Left lung (tissue), 4 donors: ENCODE measurements at regions not wholly inside any gene's neighbourhood (a gene's known extent, or its start where the extent isn't known, plus 50 kb on each side); places are given as distances from the start of the nearest gene placed in this dataset.
A peak's percentile ranks its signal among the peaks of the same experiment; 100 is the strongest.

Experiments used
- ATAC-seq: fragments of 200-7000 bp; cut with Tn5 transposase; one replicate; pipeline ENCODE4 v1.9.1; 2020; ENCODE audit warnings: moderate library complexity
- DNase-seq, 4 donors: peaks; one replicate each; pipeline ENCODE4 v3.0.0-alpha.2; 2013 to 2020
- H3K27ac ChIP-seq, 2 donors: fragments of 200-600 bp; sonication (generic) in 1 of 2; one replicate each; pipeline versions ENCODE4 v1.5.0 to v1.8.0; 2020 to 2021
- H3K27me3 ChIP-seq, 2 donors: fragments of 200-600 bp; sonication (generic) in 1 of 2; one replicate each; pipeline versions ENCODE4 v1.5.0 to v1.8.0; 2020 to 2021
- H3K36me3 ChIP-seq, 2 donors: fragments of 200-600 bp; sonication (generic) in 1 of 2; one replicate each; pipeline versions ENCODE4 v1.5.0 to v1.8.0; 2020 to 2021
- H3K4me1 ChIP-seq, 2 donors: fragments of 200-600 bp; one replicate each; pipeline ENCODE4 v1.8.0; 2021
- H3K4me3 ChIP-seq, 2 donors: fragments of 200-600 bp; sonication (generic) in 1 of 2; one replicate each; pipeline versions ENCODE4 v1.5.0 to v1.8.0; 2020 to 2021; ENCODE audit warnings: mild to moderate bottlenecking in 1 of 2
- H3K9me3 ChIP-seq, 2 donors: fragments of 200-600 bp; sonication (generic) in 1 of 2; one replicate each; pipeline versions ENCODE4 v1.5.0 to v1.8.0; 2020 to 2021
- CTCF ChIP-seq, 2 donors: fragments of 200-600 bp; sonication (generic) in 1 of 2; IDR thresholded peaks; one replicate each; pipeline versions ENCODE4 v1.5.0 to v1.8.0; 2021; ENCODE audit warnings: antibody characterized with exemption in 2 of 2
- intact Hi-C, 2 donors: fragments of 100-400 bp; cut with DNase I; formaldehyde crosslinking; loops; one replicate each; pipeline versions ENCODE4 v1.11.2 to v1.14.2; 2022
- donor health status: DM: no; HTN: yes; CAD: no.
- donor health status: DM: no; HTN: no; CAD: no.

GRCh38 chr13:31922724-31923123 is 108.8 kb upstream of the FRY start:
- Histone ChIP-seq H3K4me1 (peaks cover 4 to 16% of the 10 kb centered on the region in 2 donors), H3K9me3 (no peaks in the 10 kb centered on the region), H3K27me3 (no peaks in the 10 kb centered on the region), H3K27ac (no peak overlapping the region), H3K4me3 (no peak overlapping the region), H3K36me3 (no peaks in the 10 kb centered on the region)
- ATAC-seq (no peak), DNase-seq (no peak)
- intact Hi-C loops: no loop called here
- no peak for TF ChIP-seq CTCF (IDR thresholded peaks at IDR 0.05)

- intact Hi-C loops: no loop called here
Observed at GRCh38 chr13:31923134-31923763, 108.3 kb upstream of the FRY start.

GRCh38 chr13:31925079-31925478 is 106.5 kb upstream of the FRY start:
- TF ChIP-seq CTCF (IDR thresholded peaks at IDR 0.05): no peak
- ATAC-seq (no peak), DNase-seq (no peak)
- peaks cover 8 to 37% of the 10 kb centered on the region in 2 donors for H3K4me1 ChIP-seq
- no peak overlapping the region for H3K4me3 ChIP-seq
- no peaks in the 10 kb centered on the region for H3K9me3 ChIP-seq
- no peaks in the 10 kb centered on the region for H3K27me3 ChIP-seq
- no peak overlapping the region for H3K27ac ChIP-seq
- H3K36me3 ChIP-seq: no peaks in the 10 kb centered on the region
- intact Hi-C loops: no loop called here

More at GRCh38 chr13:31923134-31923763, 108.3 kb upstream of the FRY start:
- Histone ChIP-seq H3K4me1 (peaks cover 8 to 21% of the 10 kb centered on the region in 2 donors), H3K9me3 (no peaks in the 10 kb centered on the region), H3K36me3 (no peaks in the 10 kb centered on the region), H3K27ac (no peak overlapping the region), H3K27me3 (no peaks in the 10 kb centered on the region), H3K4me3 (no peak overlapping the region)
- TF ChIP-seq CTCF (IDR thresholded peaks at IDR 0.05): no peak
- no peak for DNase-seq
- ATAC-seq: no peak

- Histone ChIP-seq H3K27me3 (no peaks in the 10 kb centered on the region), H3K4me3 (no peak overlapping the region), H3K36me3 (no peaks in the 10 kb centered on the region), H3K27ac (no peak overlapping the region), H3K4me1 (peaks cover 8 to 41% of the 10 kb centered on the region in 2 donors), H3K9me3 (no peaks in the 10 kb centered on the region)
- ATAC-seq: peak; percentile 82
- TF ChIP-seq CTCF (IDR thresholded peaks at IDR 0.05): no peak
- intact Hi-C loops: no loop called here
- no peak for DNase-seq
Observed at GRCh38 chr13:31927219-31927653, 104.3 kb upstream of the FRY start.

GRCh38 chr13:31929031-31929770 is 102.4 kb upstream of the FRY start:
- Histone ChIP-seq H3K9me3 (no peaks in the 10 kb centered on the region), H3K4me1 (peaks cover 8 to 41% of the 10 kb centered on the region in 2 donors), H3K4me3 (no peak overlapping the region), H3K36me3 (no peaks in the 10 kb centered on the region), H3K27ac (no peak overlapping the region), H3K27me3 (no peaks in the 10 kb centered on the region)
- DNase-seq (no peak), ATAC-seq (no peak)
- no peak for TF ChIP-seq CTCF (IDR thresholded peaks at IDR 0.05)
- intact Hi-C loops: no loop called here
